ENCODE measurements at regions not wholly inside any gene's neighbourhood (a gene's known extent, or its start where the extent isn't known, plus 50 kb on each side); places are given as distances from the start of the nearest gene placed in this dataset.
A peak's percentile ranks its signal among the peaks of the same experiment; 100 is the strongest.
"Not testable (repeated sequence)": the region's sequence is repeated elsewhere in the genome, so short reads cannot be mapped to it uniquely, and the experiment has no call there.

- H3K9me3 Mint-ChIP-seq = peaks cover 0 to 7% (median 3%) of the 10 kb centered on the region in 9 donors
- peak overlapping the region in 1 of 10 donors; percentile 40 for H3K27ac Mint-ChIP-seq
- ATAC-seq (no peak), DNase-seq (no peak)
- peaks cover 0 to 7% (median 0%) of the 10 kb centered on the region in 3 donors for H3K36me3 Mint-ChIP-seq
- POLR2A ChIA-PET = no interaction called here
- H3K4me1 Mint-ChIP-seq = peaks cover 2 to 8% (median 5%) of the 10 kb centered on the region in 4 donors
- no peak overlapping the region for H3K4me3 Mint-ChIP-seq
- H3K27me3 Mint-ChIP-seq = peaks cover 24 to 69% (median 44%) of the 10 kb centered on the region in 5 donors
Measured at GRCh38 chr16:5234295-5235050, 136.9 kb upstream of the EEF2KMT start.

DNA sequence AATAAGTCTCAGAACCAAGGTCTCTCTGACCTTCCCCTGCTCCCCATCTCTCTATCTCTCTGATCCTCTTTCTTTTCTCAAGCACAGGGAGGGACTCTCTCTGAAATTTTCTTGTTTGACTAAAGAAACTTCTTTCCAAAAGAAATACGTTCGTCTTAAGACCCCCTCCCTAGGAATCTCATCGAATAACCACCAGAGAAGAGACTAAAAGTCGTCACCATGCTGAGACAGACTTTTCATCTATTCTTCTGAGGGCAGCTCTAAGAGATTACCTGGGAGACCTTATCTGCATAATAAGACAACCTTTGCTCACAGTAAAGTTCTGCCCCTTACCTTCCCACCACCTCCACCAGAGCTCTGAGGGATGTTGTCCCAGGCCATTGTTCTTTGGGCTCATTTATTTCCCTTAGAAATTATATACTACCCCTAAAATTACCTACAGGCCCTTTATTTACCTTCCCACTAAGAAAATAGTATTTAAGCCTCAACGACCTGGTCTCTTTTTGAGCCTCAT lies 133.7 kb upstream of the EEF2KMT start:
- H3K4me1 Mint-ChIP-seq = no peaks in the 10 kb centered on the region
- ATAC-seq (no peak), DNase-seq (no peak)
- no peak overlapping the region for H3K27ac Mint-ChIP-seq
- H3K9me3 Mint-ChIP-seq = peaks cover 0 to 7% (median 3%) of the 10 kb centered on the region in 9 donors
- H3K36me3 Mint-ChIP-seq = peaks cover 0 to 7% (median 0%) of the 10 kb centered on the region in 3 donors
- POLR2A ChIA-PET = no interaction called here
- no peak overlapping the region for H3K4me3 Mint-ChIP-seq
- peaks cover 20 to 66% (median 39%) of the 10 kb centered on the region in 5 donors for H3K27me3 Mint-ChIP-seq

GRCh38 chr16:5228369-5228768 lies 130.8 kb upstream of the EEF2KMT start:
- Mint-ChIP-seq H3K27ac (no peak overlapping the region), H3K9me3 (peaks cover 0 to 7% (median 2%) of the 10 kb centered on the region in 9 donors), H3K36me3 (peaks cover 0 to 7% (median 0%) of the 10 kb centered on the region in 3 donors), H3K4me1 (no peaks in the 10 kb centered on the region), H3K27me3 (peaks cover 25 to 63% (median 40%) of the 10 kb centered on the region in 5 donors), H3K4me3 (no peak overlapping the region)
- no peak for DNase-seq
- POLR2A ChIA-PET = no interaction called here
- no peak for ATAC-seq

GRCh38 chr16:5225931-5226655 lies 128.5 kb upstream of the EEF2KMT start:
- Mint-ChIP-seq H3K4me1 (no peaks in the 10 kb centered on the region), H3K36me3 (no peaks in the 10 kb centered on the region), H3K4me3 (no peak overlapping the region), H3K27me3 (peaks cover 18 to 42% (median 30%) of the 10 kb centered on the region in 5 donors), H3K27ac (no peak overlapping the region), H3K9me3 (peaks cover 0 to 3% (median 0%) of the 10 kb centered on the region in 9 donors)
- DNase-seq = no peak
- POLR2A ChIA-PET = no interaction called here
- no peak for ATAC-seq

DNA sequence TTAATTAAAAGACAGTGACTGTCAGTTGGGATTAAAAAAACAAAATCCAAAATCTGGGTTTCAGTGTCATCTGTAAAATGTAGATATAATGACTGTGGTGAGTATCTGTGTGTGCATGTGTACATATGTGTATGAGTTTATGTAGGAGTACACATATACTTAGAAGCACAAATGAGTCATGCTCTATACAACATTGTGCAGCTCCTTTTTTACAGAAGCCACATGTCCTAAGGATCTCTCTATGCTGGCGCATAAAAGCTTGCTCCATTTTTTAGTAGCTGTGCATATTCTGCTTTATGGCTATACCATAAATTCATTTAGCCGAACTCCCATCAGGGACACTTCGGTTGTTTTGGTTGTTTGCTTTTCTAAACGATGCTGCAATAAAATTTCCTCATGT lies 125.2 kb upstream of the EEF2KMT start:
- H3K27ac Mint-ChIP-seq = no peak overlapping the region
- POLR2A ChIA-PET = no interaction called here
- DNase-seq = no peak
- no peaks in the 10 kb centered on the region for H3K36me3 Mint-ChIP-seq
- H3K9me3 Mint-ChIP-seq = no peaks in the 10 kb centered on the region
- no peak overlapping the region for H3K4me3 Mint-ChIP-seq
- H3K27me3 Mint-ChIP-seq = peaks cover 16 to 38% (median 28%) of the 10 kb centered on the region in 5 donors
- no peaks in the 10 kb centered on the region for H3K4me1 Mint-ChIP-seq
- ATAC-seq = no peak

- H3K9me3 Mint-ChIP-seq, H3K36me3 Mint-ChIP-seq, DNase-seq, H3K27ac Mint-ChIP-seq, ATAC-seq, H3K4me1 Mint-ChIP-seq, H3K4me3 Mint-ChIP-seq, POLR2A ChIA-PET: not testable (repeated sequence)
- H3K27me3 Mint-ChIP-seq = peaks cover 15 to 38% (median 27%) of the 10 kb centered on the region in 5 donors
Measured at GRCh38 chr16:5221831-5222230, 124.2 kb upstream of the EEF2KMT start.

DNA sequence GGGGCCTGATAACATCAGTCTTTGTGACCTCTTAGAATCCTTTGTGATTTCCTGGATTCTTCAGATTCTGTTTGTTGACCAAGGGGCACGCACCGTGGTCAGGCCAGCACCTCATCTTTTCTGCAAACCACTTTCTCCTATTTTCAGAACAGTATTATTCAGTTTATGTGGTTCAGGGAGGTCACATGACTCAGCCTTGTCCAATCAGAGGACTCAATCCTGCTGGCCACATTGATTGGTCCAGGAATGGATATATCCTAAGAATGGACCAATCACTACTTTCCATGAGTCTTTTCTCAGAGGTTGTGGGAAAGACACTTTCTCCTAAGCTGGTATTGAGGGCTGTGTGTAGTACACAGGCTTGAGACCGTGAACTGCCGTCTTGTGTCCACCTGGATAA lies 123.1 kb upstream of the EEF2KMT start:
- no peak for ATAC-seq
- Mint-ChIP-seq H3K27ac (no peak overlapping the region), H3K27me3 (peaks cover 20 to 47% (median 35%) of the 10 kb centered on the region in 5 donors), H3K36me3 (no peaks in the 10 kb centered on the region), H3K4me3 (no peak overlapping the region), H3K4me1 (peaks cover 0 to 1% (median 0%) of the 10 kb centered on the region in 4 donors), H3K9me3 (peaks cover 0 to 3% (median 0%) of the 10 kb centered on the region in 9 donors)
- no peak for DNase-seq
- POLR2A ChIA-PET = no interaction called here

- H3K4me3 Mint-ChIP-seq = no peak overlapping the region
- no peak for ATAC-seq
- H3K36me3 Mint-ChIP-seq = no peaks in the 10 kb centered on the region
- DNase-seq = no peak
- H3K27me3 Mint-ChIP-seq = peaks cover 20 to 67% (median 45%) of the 10 kb centered on the region in 5 donors
- POLR2A ChIA-PET = no interaction called here
- peaks cover 0 to 3% (median 0%) of the 10 kb centered on the region in 4 donors for H3K4me1 Mint-ChIP-seq
- H3K27ac Mint-ChIP-seq = no peak overlapping the region
- peaks cover 0 to 6% (median 0%) of the 10 kb centered on the region in 9 donors for H3K9me3 Mint-ChIP-seq
Measured at GRCh38 chr16:5216441-5217080, 119.0 kb upstream of the EEF2KMT start.

DNA sequence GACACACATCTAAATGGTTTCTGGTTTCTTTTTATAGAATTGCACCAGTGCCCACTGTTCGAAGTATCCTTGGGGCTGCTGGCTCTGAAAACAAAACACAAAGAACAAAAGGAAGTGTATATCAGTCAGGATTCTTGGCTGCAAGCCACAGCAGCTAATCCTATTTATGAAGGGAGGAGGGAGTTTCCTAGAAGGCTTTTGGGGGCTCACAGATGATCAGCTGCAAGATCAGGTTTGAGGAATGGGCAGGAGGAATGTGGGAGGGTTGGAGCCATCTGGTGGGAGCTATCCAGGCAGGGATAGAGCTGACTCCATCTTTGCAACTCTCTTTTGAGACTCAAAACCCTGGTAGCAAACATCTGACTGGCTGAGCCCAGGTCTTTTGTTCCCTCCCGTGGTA lies 118.3 kb upstream of the EEF2KMT start:
- H3K27ac Mint-ChIP-seq = no peak overlapping the region
- H3K4me1 Mint-ChIP-seq = peaks cover 0 to 3% (median 0%) of the 10 kb centered on the region in 4 donors
- H3K27me3 Mint-ChIP-seq = peaks cover 20 to 73% (median 45%) of the 10 kb centered on the region in 5 donors
- ATAC-seq (no peak), DNase-seq (no peak)
- H3K4me3 Mint-ChIP-seq = no peak overlapping the region
- H3K9me3 Mint-ChIP-seq = peaks cover 0 to 6% (median 0%) of the 10 kb centered on the region in 9 donors
- H3K36me3 Mint-ChIP-seq = no peaks in the 10 kb centered on the region
- POLR2A ChIA-PET = no interaction called here

GRCh38 chr16:5214466-5214865 lies 116.9 kb upstream of the EEF2KMT start:
- POLR2A ChIA-PET = no interaction called here
- peaks cover 20 to 73% (median 49%) of the 10 kb centered on the region in 5 donors for H3K27me3 Mint-ChIP-seq
- peaks cover 0 to 6% (median 0%) of the 10 kb centered on the region in 9 donors for H3K9me3 Mint-ChIP-seq
- H3K36me3 Mint-ChIP-seq = no peaks in the 10 kb centered on the region
- ATAC-seq = no peak
- peak overlapping the region in 1 of 10 donors; percentile 35 for H3K27ac Mint-ChIP-seq
- no peak overlapping the region for H3K4me3 Mint-ChIP-seq
- no peak for DNase-seq
- H3K4me1 Mint-ChIP-seq = peaks cover 0 to 9% (median 5%) of the 10 kb centered on the region in 4 donors

GRCh38 chr16:5212501-5212900 lies 114.9 kb upstream of the EEF2KMT start:
- ATAC-seq, POLR2A ChIA-PET, H3K4me1 Mint-ChIP-seq, H3K36me3 Mint-ChIP-seq, H3K4me3 Mint-ChIP-seq, DNase-seq, H3K9me3 Mint-ChIP-seq: not testable (repeated sequence)
- Mint-ChIP-seq H3K27me3 (peaks cover 16 to 55% (median 38%) of the 10 kb centered on the region in 5 donors), H3K27ac (peak overlapping the region in 1 of 10 donors; percentile 42)

DNA sequence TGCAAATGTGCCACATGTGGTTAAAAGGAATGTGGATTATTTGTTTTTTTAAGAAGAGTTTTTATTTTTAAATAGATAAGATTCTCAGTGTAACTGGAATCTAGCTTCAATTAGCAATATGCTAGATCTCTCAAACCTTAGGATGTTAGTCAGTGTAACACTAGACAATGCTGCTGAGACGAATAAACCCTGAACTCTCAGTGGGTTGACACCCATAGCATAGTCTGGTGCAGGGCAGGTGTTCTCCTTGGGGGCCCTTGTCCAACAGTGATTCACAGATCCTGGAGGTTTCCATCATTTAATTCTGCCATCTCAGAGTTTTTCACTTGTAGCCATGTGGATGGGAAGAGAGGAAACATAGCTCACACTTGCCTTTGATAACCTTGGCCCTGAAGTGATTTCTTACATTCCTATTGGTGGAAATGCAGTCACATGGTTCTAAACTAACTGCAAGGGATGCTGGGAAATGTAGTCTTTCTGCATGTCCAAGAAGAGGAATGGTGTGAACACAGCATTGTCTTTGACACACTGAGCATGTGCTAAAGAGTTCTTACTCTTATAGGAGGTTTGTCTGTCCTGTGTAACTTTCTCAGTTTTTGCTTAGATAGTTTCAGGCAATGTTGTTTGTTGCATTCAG lies 110.4 kb upstream of the EEF2KMT start:
- POLR2A ChIA-PET, ATAC-seq, H3K27ac Mint-ChIP-seq, H3K4me3 Mint-ChIP-seq, H3K36me3 Mint-ChIP-seq, H3K4me1 Mint-ChIP-seq, H3K9me3 Mint-ChIP-seq: not testable (repeated sequence)
- peaks cover 2 to 20% (median 11%) of the 10 kb centered on the region in 5 donors for H3K27me3 Mint-ChIP-seq
- DNase-seq = peak in 2 of 10 donors; percentile 0 to 7

All from naive thymus-derived CD8-positive, alpha-beta T cell (primary cell).